OCI-LY7 (cell line): ENCODE measurements at regions not wholly inside any gene's neighbourhood (a gene's known extent, or its start where the extent isn't known, plus 50 kb on each side); places are given as distances from the start of the nearest gene placed in this dataset.
"Not testable (repeated sequence)": the region's sequence is repeated elsewhere in the genome, so short reads cannot be mapped to it uniquely, and the experiment has no call there.

Source experiments
- BruUV-seq: library from RNA; stranded (reverse); fragments of 400-500 nt; replicated peaks from 2 replicates; lab custom pipeline; 2021; lab: Mats Ljungman, UMichigan
- CTCF ChIA-PET: fragments of 300-600 bp; sonication (Branson Sonifier 250); formaldehyde crosslinking; loops from one replicate; lab custom pipeline; 2022; ENCODE audit warnings: antibody characterized with exemption; ENCODE audit not compliant: unreplicated experiment; lab: Charles Lee
- POLR2A ChIA-PET: fragments of 300-600 bp; sonication (Branson Sonifier 250); formaldehyde crosslinking; loops from one replicate; lab custom pipeline; 2022; ENCODE audit warnings: antibody characterized with exemption; lab: Charles Lee
- DNase-seq: peaks from one replicate; pipeline ENCODE4 v3.0.0-alpha.2; 2015; ENCODE audit warnings: low spot score
- H2AFZ ChIP-seq: fragments of 200-600 bp; sonication (generic), shearing (Covaris generic); 2 replicates; pipeline ENCODE4 v1.6.1; 2014; ENCODE audit warnings: mild to moderate bottlenecking, antibody characterized with exemption, low read length, moderate library complexity
- H3K27ac ChIP-seq: fragments of 200-600 bp; sonication (generic); 2 replicates; pipeline ENCODE4 v1.5.1; 2014; ENCODE audit warnings: mixed run types, low read depth, mild to moderate bottlenecking, moderate library complexity, low read length, inconsistent platforms; ENCODE audit not compliant: poor library complexity, severe bottlenecking
- H3K36me3 ChIP-seq: fragments of 200-600 bp; sonication (generic); 2 replicates; pipeline ENCODE4 v1.6.1; 2014; ENCODE audit warnings: mild to moderate bottlenecking, antibody characterized with exemption, low read length, moderate library complexity, mixed read lengths; ENCODE audit not compliant: insufficient read depth
- H3K4me1 ChIP-seq: fragments of 200-600 bp; sonication (generic); 2 replicates; pipeline ENCODE4 v1.5.1; 2014; ENCODE audit warnings: mild to moderate bottlenecking, low read length; ENCODE audit not compliant: insufficient read depth, poor library complexity, severe bottlenecking
- H3K4me2 ChIP-seq: fragments of 200-600 bp; sonication (generic); 2 replicates; pipeline ENCODE4 v1.6.1; 2014; ENCODE audit warnings: mild to moderate bottlenecking, low read length
- H3K4me3 ChIP-seq: fragments of 200-600 bp; sonication (generic); 2 replicates; pipeline ENCODE4 v1.5.1; 2014; ENCODE audit warnings: mild to moderate bottlenecking, low read depth, low read length; ENCODE audit not compliant: poor library complexity, severe bottlenecking
- H3K79me2 ChIP-seq: fragments of 200-600 bp; sonication (generic); 2 replicates; pipeline ENCODE4 v1.6.1; 2016; ENCODE audit warnings: low read depth, mild to moderate bottlenecking, low read length, moderate library complexity, mixed read lengths; ENCODE audit not compliant: insufficient read depth
- H3K9me2 ChIP-seq: fragments of 200-600 bp; sonication (generic); 2 replicates; pipeline ENCODE4 v1.6.1; 2016; ENCODE audit warnings: mild to moderate bottlenecking, low read length, mixed read lengths; ENCODE audit not compliant: insufficient read depth
- H3K9me3 ChIP-seq: fragments of 200-600 bp; sonication (generic); 2 replicates; pipeline ENCODE4 v1.6.1; 2014; ENCODE audit warnings: mild to moderate bottlenecking, mixed run types, low read length, mixed read lengths
- H4K20me1 ChIP-seq: fragments of 200-600 bp; sonication (generic); 2 replicates; pipeline ENCODE4 v1.6.1; 2014; ENCODE audit warnings: mild to moderate bottlenecking, antibody characterized with exemption, low read length, moderate library complexity, mixed read lengths; ENCODE audit not compliant: insufficient read depth
- EZH2phosphoT487 ChIP-seq: fragments of 200-600 bp; sonication (generic); IDR thresholded peaks from 2 replicates; pipeline ENCODE4 v1.6.1; 2018; ENCODE audit warnings: low read depth, borderline replicate concordance, mild to moderate bottlenecking, mixed run types, antibody characterized with exemption, low read length, moderate library complexity, mixed read lengths
- intact Hi-C: fragments of 100-400 bp; cut with micrococcal nuclease; formaldehyde crosslinking; loops from one replicate; pipeline ENCODE4 v1.10.0; 2022; ENCODE audit not compliant: unreplicated experiment
- TF ChIP-seq, protein P1 (sequence below): fragments of 200-600 bp; sonication (generic); conservative IDR thresholded peaks from 2 replicates; pipeline ENCODE4 v1.5.1; 2014; ENCODE audit warnings: mild to moderate bottlenecking, antibody characterized with exemption, low read length, moderate library complexity, mixed read lengths

DNA sequence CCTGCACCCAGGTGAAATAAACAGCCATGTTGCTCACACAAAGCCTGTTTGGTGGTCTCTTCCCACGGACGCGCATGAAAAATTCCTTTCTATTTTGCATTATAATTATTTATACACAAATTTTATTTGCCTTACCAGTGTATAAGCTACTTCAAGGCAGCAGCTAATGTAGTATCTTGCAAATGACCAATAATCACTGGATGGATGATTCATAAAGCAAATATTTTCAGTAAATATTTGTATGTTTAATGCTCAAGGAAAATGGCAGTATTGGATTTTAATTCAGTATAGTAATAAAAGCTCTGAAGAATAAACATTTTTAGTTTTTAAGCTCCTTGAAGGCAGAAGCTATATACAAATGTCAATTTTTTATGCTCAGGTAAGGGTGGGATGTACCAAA, 158.7 kb upstream of the NANOGP8 start:
- intact Hi-C loops, result no loop called here
- CTCF ChIA-PET, result no interaction called here
- Histone ChIP-seq H3K4me1 (no peaks in the 10 kb centered on the region), H3K9me2 (no peaks in the 10 kb centered on the region), H2AFZ (no peak overlapping the region), H4K20me1 (no peaks in the 10 kb centered on the region), H3K36me3 (no peaks in the 10 kb centered on the region), H3K4me3 (no peak overlapping the region), H3K9me3 (no peaks in the 10 kb centered on the region), H3K79me2 (no peaks in the 10 kb centered on the region), H3K4me2 (no peak overlapping the region), H3K27ac (no peak overlapping the region)
- TF ChIP-seq, protein P1, sequence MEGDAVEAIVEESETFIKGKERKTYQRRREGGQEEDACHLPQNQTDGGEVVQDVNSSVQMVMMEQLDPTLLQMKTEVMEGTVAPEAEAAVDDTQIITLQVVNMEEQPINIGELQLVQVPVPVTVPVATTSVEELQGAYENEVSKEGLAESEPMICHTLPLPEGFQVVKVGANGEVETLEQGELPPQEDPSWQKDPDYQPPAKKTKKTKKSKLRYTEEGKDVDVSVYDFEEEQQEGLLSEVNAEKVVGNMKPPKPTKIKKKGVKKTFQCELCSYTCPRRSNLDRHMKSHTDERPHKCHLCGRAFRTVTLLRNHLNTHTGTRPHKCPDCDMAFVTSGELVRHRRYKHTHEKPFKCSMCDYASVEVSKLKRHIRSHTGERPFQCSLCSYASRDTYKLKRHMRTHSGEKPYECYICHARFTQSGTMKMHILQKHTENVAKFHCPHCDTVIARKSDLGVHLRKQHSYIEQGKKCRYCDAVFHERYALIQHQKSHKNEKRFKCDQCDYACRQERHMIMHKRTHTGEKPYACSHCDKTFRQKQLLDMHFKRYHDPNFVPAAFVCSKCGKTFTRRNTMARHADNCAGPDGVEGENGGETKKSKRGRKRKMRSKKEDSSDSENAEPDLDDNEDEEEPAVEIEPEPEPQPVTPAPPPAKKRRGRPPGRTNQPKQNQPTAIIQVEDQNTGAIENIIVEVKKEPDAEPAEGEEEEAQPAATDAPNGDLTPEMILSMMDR, result no peak
- TF ChIP-seq EZH2phosphoT487, result no peak
- no peak for DNase-seq
- POLR2A ChIA-PET, result no interaction called here
- BruUV-seq, result no TSS peak

DNA sequence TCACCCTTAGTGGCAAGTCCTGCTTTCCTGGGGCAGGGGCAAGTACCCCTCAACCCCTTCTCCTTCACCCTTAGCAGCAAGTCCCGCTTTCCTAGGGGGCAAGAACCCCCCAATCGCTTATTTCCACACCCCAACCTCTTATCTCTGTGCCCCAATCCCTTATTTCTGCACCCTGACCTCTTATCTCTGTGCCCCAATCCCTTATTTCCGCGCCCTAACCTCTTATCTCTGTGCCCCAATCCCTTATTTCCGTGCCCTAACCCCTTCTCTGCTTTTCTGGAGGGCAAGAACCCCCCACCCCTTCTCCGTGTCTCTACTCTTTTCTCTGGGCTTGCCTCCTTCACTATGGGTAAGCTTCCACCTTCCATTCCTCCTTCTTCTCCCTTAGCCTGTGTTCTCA, 154.6 kb upstream of the NANOGP8 start:
- intact Hi-C loops, result not testable (repeated sequence)

DNA sequence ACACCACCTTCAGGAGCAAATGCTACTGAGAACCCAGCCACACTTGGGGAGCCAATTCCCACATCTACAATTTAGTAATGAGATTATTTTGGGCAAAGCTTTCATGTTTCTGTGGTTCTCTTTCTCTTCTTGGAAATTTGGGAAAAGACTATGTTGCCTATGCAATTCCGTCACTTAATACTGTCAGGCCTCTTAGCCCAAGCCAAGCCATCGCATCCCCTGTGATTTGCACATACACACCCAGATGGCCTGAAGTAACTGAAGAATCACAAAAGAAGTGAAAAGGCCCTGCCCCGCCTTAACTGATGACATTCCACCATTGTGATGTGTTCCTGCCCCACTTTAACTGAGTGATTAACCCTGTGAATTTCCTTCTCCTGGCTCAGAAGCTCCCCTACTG, 153.4 kb upstream of the NANOGP8 start:
- DNase-seq, H2AFZ ChIP-seq, BruUV-seq, H3K4me2 ChIP-seq, H3K9me3 ChIP-seq, H3K9me2 ChIP-seq, H3K4me3 ChIP-seq, H4K20me1 ChIP-seq, H3K79me2 ChIP-seq, CTCF ChIA-PET, H3K27ac ChIP-seq, H3K4me1 ChIP-seq, intact Hi-C loops, H3K36me3 ChIP-seq: not testable (repeated sequence)
- POLR2A ChIA-PET, result interaction anchor here (0.6 kb wide), 1 partner anchor 1263 kb away, joined by 3 read pairs; no protein-coding TSS in a partner anchor

More for the DNA sequence above, 154.6 kb upstream of the NANOGP8 start:
- H3K4me2 ChIP-seq, H3K9me3 ChIP-seq, H3K9me2 ChIP-seq, H3K36me3 ChIP-seq, POLR2A ChIA-PET, H3K4me3 ChIP-seq, CTCF ChIA-PET, DNase-seq, BruUV-seq, H2AFZ ChIP-seq, H3K79me2 ChIP-seq, H4K20me1 ChIP-seq, H3K4me1 ChIP-seq, H3K27ac ChIP-seq: not testable (repeated sequence)

DNA sequence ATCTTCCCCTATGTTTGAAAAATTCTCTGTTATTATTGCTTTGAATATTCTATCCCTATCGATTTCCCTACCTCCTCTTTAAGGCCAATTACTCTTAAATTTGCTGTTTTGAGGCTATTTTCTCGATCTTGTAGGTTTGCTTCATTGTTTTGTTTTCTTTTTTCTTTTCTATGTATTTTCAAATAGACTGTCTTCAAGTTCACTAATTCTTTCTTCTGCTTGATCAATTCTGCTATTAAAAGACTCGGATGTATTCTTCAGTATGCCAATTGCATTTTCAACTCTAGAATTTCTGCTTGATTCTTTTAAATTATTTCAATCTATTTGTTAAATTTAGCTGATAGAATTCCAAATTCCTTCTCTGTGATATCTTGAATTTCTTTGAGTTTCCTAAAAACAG, 144.0 kb upstream of the NANOGP8 start:
- TF ChIP-seq EZH2phosphoT487, result no peak
- TF ChIP-seq, protein P1, result no peak
- no peak for DNase-seq
- no peak overlapping the region for H3K4me2 ChIP-seq
- BruUV-seq, result no TSS peak
- ChIA-PET CTCF (no interaction called here), POLR2A (interaction anchor here (0.5 kb wide), 1 partner anchor 209 kb away, joined by 5 read pairs; no protein-coding TSS in a partner anchor)
- H3K4me1 ChIP-seq, result no peaks in the 10 kb centered on the region
- no peaks in the 10 kb centered on the region for H3K79me2 ChIP-seq
- H3K27ac ChIP-seq, result no peak overlapping the region
- H3K9me2 ChIP-seq, result no peaks in the 10 kb centered on the region
- H3K9me3 ChIP-seq, result no peaks in the 10 kb centered on the region
- no peaks in the 10 kb centered on the region for H3K36me3 ChIP-seq
- intact Hi-C loops, result no loop called here
- H2AFZ ChIP-seq, result no peak overlapping the region
- H3K4me3 ChIP-seq, result no peak overlapping the region
- no peaks in the 10 kb centered on the region for H4K20me1 ChIP-seq
